ENCODE measurements at regions not wholly inside any gene's neighbourhood (a gene's known extent, or its start where the extent isn't known, plus 50 kb on each side); places are given as distances from the start of the nearest gene placed in this dataset.

- TF ChIP-seq EZH2 (IDR thresholded peaks at IDR 0.05; ENCODE audit: insufficient read depth, poor library complexity, severe bottlenecking) (no peak), EZH2phosphoT487 (IDR thresholded peaks at IDR 0.05; ENCODE audit: insufficient read depth, low read depth) (no peak)
Observed at GRCh38 chr6:3575701-3576100, 118.9 kb upstream of the SLC22A23 start.

Measured in GM23248 (cell line).